K562 (cell line): ENCODE measurements at regions not wholly inside any gene's neighbourhood (a gene's known extent, or its start where the extent isn't known, plus 50 kb on each side); places are given as distances from the start of the nearest gene placed in this dataset.

Experiments used
- ATAC-seq: fragments of 200-7000 bp; cut with Tn5 transposase; 3 replicates; pipeline ENCODE4 v1.9.1; 2020; ENCODE audit warnings: moderate library complexity
- BruUV-seq: library from RNA; stranded (reverse); fragments of 400-500 nt; replicated peaks from 2 replicates; lab custom pipeline; 2021; lab: Mats Ljungman, UMichigan
- CTCF ChIA-PET: fragments of 300-600 bp; formaldehyde crosslinking; extraction: SDS; loops from one replicate; lab custom pipeline; 2021; ENCODE audit warnings: low intra/inter-chr PET ratio; lab: Yijun Ruan, JAX
- POLR2A ChIA-PET: fragments of 300-600, 350-650 bp; sonication (Branson Sonifier 250); formaldehyde crosslinking; extraction: SDS; loops from one replicate; lab custom pipeline; 2021; ENCODE audit warnings: antibody characterized with exemption, inconsistent platforms; lab: Yijun Ruan, JAX
- DNase-seq, 4 experiments: peaks; one replicate each; pipeline versions ENCODE4 v3.0.0 to v3.0.0-alpha.2; 2011 to 2018; ENCODE audit warnings: low spot score in 3 of 4, mixed read lengths in 3 of 4; ENCODE audit errors: extremely low read depth in 1 of 4
- FAIRE-seq: peaks from 2 replicates; lab custom pipeline; 2011; peaks lifted over from hg19 to GRCh38; lab: Jason Lieb, UNC
- H2AFZ ChIP-seq: 2 replicates; pipeline ENCODE4 v1.6.0; 2011; ENCODE audit warnings: low read depth, low read length, control low read depth, inconsistent platforms
- H3K27ac ChIP-seq: fragments of 200-600 bp; 3 replicates; pipeline ENCODE4 v1.8.0; 2011; ENCODE audit warnings: low read depth, mild to moderate bottlenecking, control low read depth, inconsistent platforms, low read length, moderate library complexity, mixed read lengths; ENCODE audit errors: extremely low read depth
- H3K27me3 ChIP-seq, 2 experiments: fragments of 300-600 bp in 1 of 2; 2 replicates in 1 of 2; 3 replicates in 1 of 2; pipeline versions ENCODE4 v1.6.0 to v1.8.0; 2011; ENCODE audit warnings: inconsistent platforms in 2 of 2, low read length in 2 of 2, mild to moderate bottlenecking in 1 of 2, mixed read lengths in 1 of 2, moderate library complexity in 1 of 2; ENCODE audit not compliant: control insufficient read depth in 2 of 2, insufficient read depth in 2 of 2
- H3K36me3 ChIP-seq: fragments of 300-600 bp; 3 replicates; pipeline ENCODE4 v1.8.0; 2011; ENCODE audit warnings: mild to moderate bottlenecking, low read length, inconsistent platforms; ENCODE audit not compliant: control insufficient read depth, insufficient read depth
- H3K4me1 ChIP-seq, 2 experiments: fragments of 200-600 bp in 1 of 2; replicated peaks in 1 of 2; 2 replicates in 1 of 2; 3 replicates in 1 of 2; pipeline versions ENCODE4 v1.5.1 to v1.8.0; 2011; ENCODE audit warnings: inconsistent platforms in 2 of 2, low read length in 2 of 2, mild to moderate bottlenecking in 1 of 2, mixed read lengths in 1 of 2, moderate library complexity in 1 of 2; ENCODE audit not compliant: control insufficient read depth in 2 of 2, insufficient read depth in 2 of 2
- H3K4me2 ChIP-seq: 2 replicates; pipeline ENCODE4 v1.6.1; 2011; ENCODE audit warnings: low read length, control low read depth, inconsistent platforms, mixed read lengths; ENCODE audit not compliant: insufficient read depth
- H3K4me3 ChIP-seq: fragments of 200-600 bp; sonication (generic), shearing (Covaris generic); 2 replicates; pipeline ENCODE4 v1.5.1; 2016; ENCODE audit warnings: control low read depth, inconsistent platforms
- H3K79me2 ChIP-seq: fragments of 200-600 bp; 3 replicates; pipeline ENCODE4 v1.8.0; 2011; ENCODE audit warnings: low read length, inconsistent platforms; ENCODE audit not compliant: control insufficient read depth, insufficient read depth
- H3K9ac ChIP-seq, 2 experiments: 2 replicates each; pipeline versions ENCODE4 v1.6.0 to v1.6.1; 2011; ENCODE audit warnings: low read depth in 2 of 2, low read length in 2 of 2, control low read depth in 1 of 2, inconsistent platforms in 1 of 2, mild to moderate bottlenecking in 1 of 2, mixed read lengths in 1 of 2; ENCODE audit not compliant: insufficient read depth in 1 of 2
- H3K9me1 ChIP-seq: one replicate; pipeline ENCODE4 v1.6.0; 2011; ENCODE audit warnings: inconsistent platforms, mild to moderate bottlenecking, low read length, moderate library complexity; ENCODE audit not compliant: control insufficient read depth, insufficient read depth
- H3K9me3 ChIP-seq: replicated peaks from 2 replicates; pipeline ENCODE4 v1.5.1; 2011; ENCODE audit warnings: low read depth, low read length, inconsistent platforms; ENCODE audit not compliant: control insufficient read depth, insufficient read depth
- H4K20me1 ChIP-seq: replicated peaks from 2 replicates; pipeline ENCODE4 v1.6.1; 2011; ENCODE audit warnings: low read length, inconsistent platforms, mixed read lengths; ENCODE audit not compliant: control insufficient read depth, insufficient read depth
- FOXA1 ChIP-seq: fragments of 450-650 bp; IDR thresholded peaks from 2 replicates; pipeline ENCODE4 v1.6.1; 2016; ENCODE audit warnings: mild to moderate bottlenecking, borderline replicate concordance
- ZNF316 ChIP-seq: fragments of 450-650 bp; IDR thresholded peaks from 2 replicates; pipeline ENCODE4 v1.6.1; 2016
- WGBS: fragments of 100-300 bp; shearing (Covaris generic); methylation state at CpG from one replicate; pipeline ENCODE4 v1.1.6; 2016; ENCODE audit warnings: low coverage, mixed read lengths; ENCODE audit not compliant: insufficient coverage; ENCODE audit errors: missing lambda C conversion rate; 5-methylcytosine and 5-hydroxymethylcytosine counted together
- in situ Hi-C: fragments of 300-500 bp; cut with MboI; formaldehyde crosslinking; loops from 4 replicates; pipeline ENCODE4 v1.15.0; 2018; ENCODE audit warnings: inconsistent platforms, mixed read lengths
- intact Hi-C: fragments of 100-400 bp; cut with micrococcal nuclease; formaldehyde crosslinking; loops from 2 replicates; pipeline ENCODE4 v1.14.2; 2022
- TF ChIP-seq, protein P1 (sequence below): sonication (generic); formaldehyde crosslinking; IDR thresholded peaks from 2 replicates; pipeline ENCODE4 v1.8.0; 2022; ENCODE audit warnings: mild to moderate bottlenecking, missing genetic modification reagents
- TF ChIP-seq, protein P2 (sequence below): IDR thresholded peaks from 2 replicates; pipeline ENCODE4 v1.6.1; 2016; ENCODE audit warnings: missing genetic modification characterization, missing compliant biosample characterization

- CTCF ChIA-PET, result no interaction called here
- H3K4me3 ChIP-seq, result no peak overlapping the region
- ATAC-seq, result no peak
Observed at GRCh38 chr4:181728305-181728966, 514.8 kb upstream of the TENM3 start.

GRCh38 chr4:181731900-181732299 is 511.3 kb upstream of the TENM3 start:
- H3K27me3 ChIP-seq, result no peaks in the 10 kb centered on the region
- no TSS peak for BruUV-seq
- H3K79me2 ChIP-seq, result no peaks in the 10 kb centered on the region
- intact Hi-C loops (no loop called here), in situ Hi-C loops (no loop called here)
- H3K4me2 ChIP-seq, result no peak overlapping the region
- no peaks in the 10 kb centered on the region for H3K36me3 ChIP-seq
- no peaks in the 10 kb centered on the region for H3K9me3 ChIP-seq
- POLR2A ChIA-PET, result no interaction called here
- no peak overlapping the region for H2AFZ ChIP-seq
- no peak overlapping the region for H3K27ac ChIP-seq
- no peaks in the 10 kb centered on the region for H3K9me1 ChIP-seq
- no peak for DNase-seq
- H4K20me1 ChIP-seq, result no peaks in the 10 kb centered on the region
- peak; percentile 15; the same call in 1 of the 2 replicates for TF ChIP-seq ZNF316
- TF ChIP-seq, protein P1, sequence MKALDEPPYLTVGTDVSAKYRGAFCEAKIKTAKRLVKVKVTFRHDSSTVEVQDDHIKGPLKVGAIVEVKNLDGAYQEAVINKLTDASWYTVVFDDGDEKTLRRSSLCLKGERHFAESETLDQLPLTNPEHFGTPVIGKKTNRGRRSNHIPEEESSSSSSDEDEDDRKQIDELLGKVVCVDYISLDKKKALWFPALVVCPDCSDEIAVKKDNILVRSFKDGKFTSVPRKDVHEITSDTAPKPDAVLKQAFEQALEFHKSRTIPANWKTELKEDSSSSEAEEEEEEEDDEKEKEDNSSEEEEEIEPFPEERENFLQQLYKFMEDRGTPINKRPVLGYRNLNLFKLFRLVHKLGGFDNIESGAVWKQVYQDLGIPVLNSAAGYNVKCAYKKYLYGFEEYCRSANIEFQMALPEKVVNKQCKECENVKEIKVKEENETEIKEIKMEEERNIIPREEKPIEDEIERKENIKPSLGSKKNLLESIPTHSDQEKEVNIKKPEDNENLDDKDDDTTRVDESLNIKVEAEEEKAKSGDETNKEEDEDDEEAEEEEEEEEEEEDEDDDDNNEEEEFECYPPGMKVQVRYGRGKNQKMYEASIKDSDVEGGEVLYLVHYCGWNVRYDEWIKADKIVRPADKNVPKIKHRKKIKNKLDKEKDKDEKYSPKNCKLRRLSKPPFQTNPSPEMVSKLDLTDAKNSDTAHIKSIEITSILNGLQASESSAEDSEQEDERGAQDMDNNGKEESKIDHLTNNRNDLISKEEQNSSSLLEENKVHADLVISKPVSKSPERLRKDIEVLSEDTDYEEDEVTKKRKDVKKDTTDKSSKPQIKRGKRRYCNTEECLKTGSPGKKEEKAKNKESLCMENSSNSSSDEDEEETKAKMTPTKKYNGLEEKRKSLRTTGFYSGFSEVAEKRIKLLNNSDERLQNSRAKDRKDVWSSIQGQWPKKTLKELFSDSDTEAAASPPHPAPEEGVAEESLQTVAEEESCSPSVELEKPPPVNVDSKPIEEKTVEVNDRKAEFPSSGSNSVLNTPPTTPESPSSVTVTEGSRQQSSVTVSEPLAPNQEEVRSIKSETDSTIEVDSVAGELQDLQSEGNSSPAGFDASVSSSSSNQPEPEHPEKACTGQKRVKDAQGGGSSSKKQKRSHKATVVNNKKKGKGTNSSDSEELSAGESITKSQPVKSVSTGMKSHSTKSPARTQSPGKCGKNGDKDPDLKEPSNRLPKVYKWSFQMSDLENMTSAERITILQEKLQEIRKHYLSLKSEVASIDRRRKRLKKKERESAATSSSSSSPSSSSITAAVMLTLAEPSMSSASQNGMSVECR (CRISPR knock-in tag), result no peak
- CTCF ChIA-PET, result no interaction called here
- H3K4me3 ChIP-seq, result no peak overlapping the region
- no peaks in the 10 kb centered on the region for H3K4me1 ChIP-seq
- no peak overlapping the region for H3K9ac ChIP-seq
- no peak for FAIRE-seq
- no peak for ATAC-seq
- 0% methylated on average over 1 of the region's 1 CpG for whole genome bisulfite sequencing

More at GRCh38 chr4:181728305-181728966, 514.8 kb upstream of the TENM3 start:
- Histone ChIP-seq H3K9me3 (no peaks in the 10 kb centered on the region), H3K9ac (no peak overlapping the region), H4K20me1 (no peaks in the 10 kb centered on the region), H3K27ac (no peak overlapping the region), H3K4me2 (no peak overlapping the region), H2AFZ (no peak overlapping the region), H3K27me3 (no peaks in the 10 kb centered on the region), H3K4me1 (no peaks in the 10 kb centered on the region), H3K9me1 (no peaks in the 10 kb centered on the region), H3K79me2 (no peaks in the 10 kb centered on the region), H3K36me3 (no peaks in the 10 kb centered on the region)
- no peak for FAIRE-seq
- POLR2A ChIA-PET, result no interaction called here
- in situ Hi-C loops, result no loop called here
- TF ChIP-seq, protein P2, sequence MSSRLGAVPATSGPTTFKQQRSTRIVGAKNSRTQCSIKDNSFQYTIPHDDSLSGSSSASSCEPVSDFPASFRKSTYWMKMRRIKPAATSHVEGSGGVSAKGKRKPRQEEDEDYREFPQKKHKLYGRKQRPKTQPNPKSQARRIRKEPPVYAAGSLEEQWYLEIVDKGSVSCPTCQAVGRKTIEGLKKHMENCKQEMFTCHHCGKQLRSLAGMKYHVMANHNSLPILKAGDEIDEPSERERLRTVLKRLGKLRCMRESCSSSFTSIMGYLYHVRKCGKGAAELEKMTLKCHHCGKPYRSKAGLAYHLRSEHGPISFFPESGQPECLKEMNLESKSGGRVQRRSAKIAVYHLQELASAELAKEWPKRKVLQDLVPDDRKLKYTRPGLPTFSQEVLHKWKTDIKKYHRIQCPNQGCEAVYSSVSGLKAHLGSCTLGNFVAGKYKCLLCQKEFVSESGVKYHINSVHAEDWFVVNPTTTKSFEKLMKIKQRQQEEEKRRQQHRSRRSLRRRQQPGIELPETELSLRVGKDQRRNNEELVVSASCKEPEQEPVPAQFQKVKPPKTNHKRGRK, result no peak
- TF ChIP-seq FOXA1, result no peak
- WGBS, result 2% methylated on average over 5 of the region's 5 CpGs
- BruUV-seq, result no TSS peak
- intact Hi-C loops, result no loop called here
- DNase-seq, result no peak
